SK-N-SH (cell line): ENCODE measurements at regions not wholly inside any gene's neighbourhood (a gene's known extent, or its start where the extent isn't known, plus 50 kb on each side); places are given as distances from the start of the nearest gene placed in this dataset.
A peak's percentile ranks its signal among the peaks of the same experiment; 100 is the strongest.

Experiments used
- CTCF ChIA-PET: fragments of 300-600, 350-600 bp; formaldehyde crosslinking; extraction: SDS; loops from one replicate; lab custom pipeline; 2021; lab: Yijun Ruan, JAX
- POLR2A ChIA-PET: fragments of 350-600 bp; sonication (Branson Sonifier 250); formaldehyde crosslinking; extraction: SDS; loops from one replicate; lab custom pipeline; 2020; ENCODE audit warnings: antibody characterized with exemption, inconsistent platforms; lab: Yijun Ruan, JAX
- DNase-seq: peaks from one replicate; pipeline ENCODE4 v3.0.0; 2012
- H2AFZ ChIP-seq: fragments of 200-600 bp; sonication (generic); 2 replicates; pipeline ENCODE4 v1.8.1; 2016; ENCODE audit warnings: antibody characterized with exemption, mild to moderate bottlenecking, low read depth
- H3F3A ChIP-seq: fragments of 200-600 bp; sonication (generic); replicated peaks from 2 replicates; pipeline ENCODE3; 2016; ENCODE audit warnings: antibody characterized with exemption, mild to moderate bottlenecking; ENCODE audit not compliant: insufficient read depth
- H3K27ac ChIP-seq, 2 experiments: fragments of 200-500 bp in 1 of 2; fragments of 200-600 bp in 1 of 2; sonication (Bioruptor generic) in 1 of 2; sonication (generic), shearing (Covaris generic) in 1 of 2; 2 replicates each; pipeline versions ENCODE4 v1.5.1 to v1.6.1; 2014 to 2016; ENCODE audit warnings: low read depth in 2 of 2, inconsistent platforms in 1 of 2, low read length in 1 of 2, mild to moderate bottlenecking in 1 of 2, mixed read lengths in 1 of 2
- H3K27me3 ChIP-seq: fragments of 200-600 bp; sonication (generic), shearing (Covaris generic); 2 replicates; pipeline ENCODE4 v1.6.1; 2016; ENCODE audit warnings: mixed run types; ENCODE audit not compliant: insufficient read depth
- H3K36me3 ChIP-seq, 2 experiments: fragments of 200-500 bp in 1 of 2; fragments of 200-600 bp in 1 of 2; sonication (Bioruptor generic) in 1 of 2; sonication (generic) in 1 of 2; replicated peaks in 1 of 2; 2 replicates each; pipeline versions ENCODE3 to v1.5.1; 2014 to 2016; ENCODE audit warnings: low read length in 1 of 2, mild to moderate bottlenecking in 1 of 2; ENCODE audit not compliant: insufficient read depth in 2 of 2, control insufficient read depth in 1 of 2
- H3K4me1 ChIP-seq, 2 experiments: fragments of 200-500 bp in 1 of 2; fragments of 200-600 bp in 1 of 2; sonication (Bioruptor generic) in 1 of 2; sonication (generic), shearing (Covaris generic) in 1 of 2; 2 replicates each; pipeline versions ENCODE4 v1.5.1 to v1.6.1; 2014 to 2016; ENCODE audit warnings: low read depth in 1 of 2, low read length in 1 of 2, mixed run types in 1 of 2; ENCODE audit not compliant: insufficient read depth in 2 of 2, control insufficient read depth in 1 of 2
- H3K4me2 ChIP-seq: fragments of 200-600 bp; sonication (generic), shearing (Covaris generic); 2 replicates; pipeline ENCODE4 v1.6.1; 2017; ENCODE audit warnings: mixed run types
- H3K4me3 ChIP-seq, 2 experiments: fragments of 200-500 bp in 1 of 2; fragments of 200-600 bp in 1 of 2; sonication (Bioruptor generic) in 1 of 2; sonication (generic), shearing (Covaris generic) in 1 of 2; 2 replicates each; pipeline versions ENCODE4 v1.5.1 to v1.8.1; 2014 to 2016; ENCODE audit warnings: low read depth in 2 of 2, inconsistent platforms in 1 of 2, low read length in 1 of 2, mild to moderate bottlenecking in 1 of 2, mixed read lengths in 1 of 2, moderate library complexity in 1 of 2
- H3K79me2 ChIP-seq: fragments of 200-600 bp; sonication (generic); 2 replicates; pipeline ENCODE4 v1.8.1; 2017; ENCODE audit warnings: mild to moderate bottlenecking; ENCODE audit not compliant: insufficient read depth
- H3K9ac ChIP-seq: fragments of 200-600 bp; sonication (generic); 2 replicates; pipeline ENCODE4 v1.6.1; 2017; ENCODE audit warnings: mixed run types
- H3K9me2 ChIP-seq: fragments of 200-600 bp; sonication (generic); 2 replicates; pipeline ENCODE4 v1.6.1; 2017; ENCODE audit warnings: mixed run types
- H3K9me3 ChIP-seq: fragments of 200-600 bp; sonication (generic); 2 replicates; pipeline ENCODE4 v1.6.1; 2017; ENCODE audit warnings: mixed run types, mild to moderate bottlenecking, moderate library complexity
- H4K20me1 ChIP-seq: fragments of 200-600 bp; sonication (generic); 2 replicates; pipeline ENCODE4 v1.6.1; 2017; ENCODE audit warnings: mild to moderate bottlenecking, mixed run types; ENCODE audit not compliant: insufficient read depth
- ELF1 ChIP-seq: IDR thresholded peaks from 2 replicates; pipeline ENCODE4 v1.4.0; 2012
- FOSL2 ChIP-seq: IDR thresholded peaks from 2 replicates; pipeline ENCODE4 v1.4.0; 2012; ENCODE audit warnings: low read depth, mild to moderate bottlenecking, moderate library complexity, borderline replicate concordance
- NFIC ChIP-seq: IDR thresholded peaks from 2 replicates; pipeline ENCODE4 v1.4.0; 2012; ENCODE audit warnings: borderline replicate concordance
- POLR2AphosphoS5 ChIP-seq: IDR thresholded peaks from 2 replicates; pipeline ENCODE4 v1.6.1; 2012; ENCODE audit warnings: low read depth, low read length
- RAD21 ChIP-seq: IDR thresholded peaks from 2 replicates; pipeline ENCODE4 v1.6.1; 2012; ENCODE audit warnings: mild to moderate bottlenecking, low read length
- RXRA ChIP-seq: IDR thresholded peaks from 2 replicates; pipeline ENCODE4 v1.4.0; 2012; ENCODE audit warnings: low read depth, mild to moderate bottlenecking, borderline replicate concordance
- SMC3 ChIP-seq: IDR thresholded peaks from 2 replicates; pipeline ENCODE4 v1.6.1; 2012; ENCODE audit warnings: low read depth, low read length, improper control_type of control experiment
- TEAD4 ChIP-seq: IDR thresholded peaks from 2 replicates; pipeline ENCODE4 v1.4.0; 2012; ENCODE audit warnings: mild to moderate bottlenecking, borderline replicate concordance; ENCODE audit not compliant: insufficient read depth
- WGBS: methylation state at CpG from one replicate; pipeline ENCODE4 v1.1.6; 2017; ENCODE audit warnings: low lambda C conversion rate; 5-methylcytosine and 5-hydroxymethylcytosine counted together
- TF ChIP-seq, protein P1 (sequence below): IDR thresholded peaks from 2 replicates; pipeline ENCODE4 v1.4.0; 2012; ENCODE audit warnings: low read depth, borderline replicate concordance
- TF ChIP-seq, protein P2 (sequence below): fragments of 200-600 bp; sonication (generic); IDR thresholded peaks from 2 replicates; pipeline ENCODE4 v1.6.1; 2017; ENCODE audit warnings: antibody characterized with exemption, mild to moderate bottlenecking, moderate library complexity

DNA sequence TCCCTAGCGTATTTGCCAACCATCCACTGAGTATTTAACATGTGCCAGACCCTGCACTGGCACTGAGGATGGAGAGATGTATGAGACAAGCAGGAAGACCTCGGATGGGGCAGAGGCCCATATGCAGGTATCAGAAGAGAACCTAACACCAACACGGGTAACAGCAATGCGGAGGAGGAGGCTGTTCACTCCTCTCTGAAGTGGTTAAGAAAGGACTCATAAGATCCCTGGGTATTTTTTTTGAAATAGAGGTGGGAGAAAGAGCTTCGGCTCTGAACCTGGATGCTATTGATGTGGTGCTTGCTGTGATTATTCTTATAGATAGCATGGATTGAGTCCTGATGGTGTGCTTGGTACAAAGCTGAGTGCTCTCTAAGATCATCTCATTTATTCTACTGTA, 418.3 kb downstream of the LPIN1 start:
- Histone ChIP-seq H3K36me3 (no peaks in the 10 kb centered on the region), H3K9me2 (no peaks in the 10 kb centered on the region), H3F3A (no peaks in the 10 kb centered on the region), H3K9me3 (no peaks in the 10 kb centered on the region), H3K4me3 (no peak overlapping the region), H3K9ac (no peak overlapping the region), H2AFZ (no peak overlapping the region), H3K27ac (no peak overlapping the region), H4K20me1 (no peaks in the 10 kb centered on the region), H3K4me2 (no peak overlapping the region), H3K4me1 (peaks cover 13 to 35% of the 10 kb centered on the region in 2 experiments; a peak in 2 of 4 replicates), H3K27me3 (no peaks in the 10 kb centered on the region), H3K79me2 (no peaks in the 10 kb centered on the region)
- CTCF ChIA-PET, result interaction anchor here (1.1 to 3.3 kb wide), 3 partner anchors 85 to 552 kb away, joined by 3 to 17 read pairs (median 3); partner anchors contain the start of gene TRIB2
- POLR2A ChIA-PET, result interaction anchor here (1.1 kb wide), 1 partner anchor 12 kb away, joined by 3 read pairs; no protein-coding TSS in a partner anchor
- TF ChIP-seq POLR2AphosphoS5 (no peak), SMC3 (no peak)
- 77% methylated on average over 5 of the region's 5 CpGs for WGBS
- no peak for DNase-seq

- peak; percentile 46 for DNase-seq
- CTCF ChIA-PET, result interaction anchor here (0.7 to 3.3 kb wide), 11 partner anchors 10 to 839 kb away, joined by 3 to 17 read pairs (median 4); partner anchors contain the start of gene TRIB2
- H3K9ac ChIP-seq, result no peak overlapping the region
- TF ChIP-seq NFIC, result no peak
- TF ChIP-seq RAD21, result peak; percentile 68
- no peak for TF ChIP-seq RXRA
- TF ChIP-seq, protein P1, sequence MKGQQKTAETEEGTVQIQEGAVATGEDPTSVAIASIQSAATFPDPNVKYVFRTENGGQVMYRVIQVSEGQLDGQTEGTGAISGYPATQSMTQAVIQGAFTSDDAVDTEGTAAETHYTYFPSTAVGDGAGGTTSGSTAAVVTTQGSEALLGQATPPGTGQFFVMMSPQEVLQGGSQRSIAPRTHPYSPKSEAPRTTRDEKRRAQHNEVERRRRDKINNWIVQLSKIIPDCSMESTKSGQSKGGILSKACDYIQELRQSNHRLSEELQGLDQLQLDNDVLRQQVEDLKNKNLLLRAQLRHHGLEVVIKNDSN, result no peak
- no peak for TF ChIP-seq FOSL2
- TF ChIP-seq, protein P2, sequence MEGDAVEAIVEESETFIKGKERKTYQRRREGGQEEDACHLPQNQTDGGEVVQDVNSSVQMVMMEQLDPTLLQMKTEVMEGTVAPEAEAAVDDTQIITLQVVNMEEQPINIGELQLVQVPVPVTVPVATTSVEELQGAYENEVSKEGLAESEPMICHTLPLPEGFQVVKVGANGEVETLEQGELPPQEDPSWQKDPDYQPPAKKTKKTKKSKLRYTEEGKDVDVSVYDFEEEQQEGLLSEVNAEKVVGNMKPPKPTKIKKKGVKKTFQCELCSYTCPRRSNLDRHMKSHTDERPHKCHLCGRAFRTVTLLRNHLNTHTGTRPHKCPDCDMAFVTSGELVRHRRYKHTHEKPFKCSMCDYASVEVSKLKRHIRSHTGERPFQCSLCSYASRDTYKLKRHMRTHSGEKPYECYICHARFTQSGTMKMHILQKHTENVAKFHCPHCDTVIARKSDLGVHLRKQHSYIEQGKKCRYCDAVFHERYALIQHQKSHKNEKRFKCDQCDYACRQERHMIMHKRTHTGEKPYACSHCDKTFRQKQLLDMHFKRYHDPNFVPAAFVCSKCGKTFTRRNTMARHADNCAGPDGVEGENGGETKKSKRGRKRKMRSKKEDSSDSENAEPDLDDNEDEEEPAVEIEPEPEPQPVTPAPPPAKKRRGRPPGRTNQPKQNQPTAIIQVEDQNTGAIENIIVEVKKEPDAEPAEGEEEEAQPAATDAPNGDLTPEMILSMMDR, result peak; percentile 33
- no peak for TF ChIP-seq TEAD4
- TF ChIP-seq ELF1, result no peak
- peak; percentile 42; the same call in 1 of the 2 replicates for TF ChIP-seq SMC3
- TF ChIP-seq, all 33 proteins: peak for 3
- H3K4me2 ChIP-seq, result no peak overlapping the region
- no peaks in the 10 kb centered on the region for H3K9me2 ChIP-seq
- H3K4me1 ChIP-seq, result peaks cover 22 to 40% of the 10 kb centered on the region in 2 experiments; a peak in 2 of 4 replicates
- POLR2A ChIA-PET, result no interaction called here
- H2AFZ ChIP-seq, result no peak overlapping the region
- no peak overlapping the region for H3K4me3 ChIP-seq
- no peak overlapping the region for H3K27ac ChIP-seq
- H3K9me3 ChIP-seq, result no peaks in the 10 kb centered on the region
- no peaks in the 10 kb centered on the region for H3K79me2 ChIP-seq
- WGBS, result 71% methylated on average over 13 of the region's 13 CpGs
- H3K27me3 ChIP-seq, result no peaks in the 10 kb centered on the region
- no peaks in the 10 kb centered on the region for H3F3A ChIP-seq
- H4K20me1 ChIP-seq, result no peaks in the 10 kb centered on the region
- H3K36me3 ChIP-seq, result no peaks in the 10 kb centered on the region
These were observed 421.3 kb downstream of the LPIN1 start for GRCh38 chr2:12167525-12168317.
